Activated naive CD4-positive, alpha-beta T cell treated with anti-CD3 and anti-CD28 coated beads for 36 hours (primary cell): ENCODE measurements at regions not wholly inside any gene's neighbourhood (a gene's known extent, or its start where the extent isn't known, plus 50 kb on each side); places are given as distances from the start of the nearest gene placed in this dataset.

Experiments
- CTCF ChIA-PET: fragments of 350-600 bp; sonication (Branson Sonifier 250); formaldehyde crosslinking; loops from one replicate; lab custom pipeline; 2021; ENCODE audit warnings: antibody characterized with exemption; lab: Charles Lee
- DNase-seq: peaks from one replicate; pipeline ENCODE4 v3.0.0-alpha.2; 2020
- H3K27ac Mint-ChIP-seq: one replicate; pipeline ENCODE4 v1.8.0; 2021; ENCODE audit warnings: mild to moderate bottlenecking, mixed read lengths
- H3K27me3 Mint-ChIP-seq: one replicate; pipeline ENCODE4 v1.8.0; 2021; ENCODE audit warnings: low read depth, mixed read lengths
- H3K36me3 Mint-ChIP-seq: one replicate; pipeline ENCODE4 v1.8.0; 2021; ENCODE audit warnings: low read depth, mixed read lengths
- H3K4me1 Mint-ChIP-seq: one replicate; pipeline ENCODE4 v1.8.0; 2021; ENCODE audit warnings: low read depth, mixed read lengths
- H3K4me3 Mint-ChIP-seq: one replicate; pipeline ENCODE4 v1.8.0; 2021; ENCODE audit warnings: mild to moderate bottlenecking, moderate library complexity, mixed read lengths
- H3K9me3 Mint-ChIP-seq: one replicate; pipeline ENCODE4 v1.8.0; 2021; ENCODE audit warnings: mixed read lengths
- intact Hi-C: fragments of 100-400 bp; cut with micrococcal nuclease; formaldehyde crosslinking; loops from one replicate; pipeline ENCODE4 v1.15.1; 2023

DNA sequence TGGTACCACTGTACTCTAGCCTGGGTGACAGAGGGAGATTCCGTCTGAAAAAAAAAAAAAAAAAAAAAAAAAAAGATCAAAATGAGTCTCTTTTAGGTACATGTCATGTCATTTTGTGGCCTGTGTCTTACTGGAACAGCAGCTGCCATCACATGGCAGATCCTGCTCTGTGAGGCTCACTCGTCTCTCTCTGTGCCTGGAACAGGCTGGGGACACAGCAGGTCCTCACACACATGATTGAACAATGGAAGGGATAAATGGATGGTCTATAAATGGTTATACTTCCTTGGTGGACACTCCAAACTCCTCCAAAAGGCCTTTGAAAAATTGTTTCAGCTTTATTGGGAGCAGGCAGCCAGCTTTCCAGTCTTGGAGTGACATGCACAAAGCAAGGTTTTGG lies 236.2 kb upstream of the COPS8 start:
- H3K9me3 Mint-ChIP-seq: no peaks in the 10 kb centered on the region
- H3K4me1 Mint-ChIP-seq: peaks cover 1% of the 10 kb centered on the region
- no peaks in the 10 kb centered on the region for H3K36me3 Mint-ChIP-seq
- intact Hi-C loops: no loop called here
- no peak overlapping the region for H3K27ac Mint-ChIP-seq
- CTCF ChIA-PET: no interaction called here
- no peak overlapping the region for H3K4me3 Mint-ChIP-seq
- DNase-seq: no peak
- H3K27me3 Mint-ChIP-seq: no peaks in the 10 kb centered on the region

- Mint-ChIP-seq H3K27me3 (no peaks in the 10 kb centered on the region), H3K27ac (no peak overlapping the region), H3K9me3 (no peaks in the 10 kb centered on the region), H3K4me3 (no peak overlapping the region), H3K36me3 (no peaks in the 10 kb centered on the region), H3K4me1 (peaks cover 1% of the 10 kb centered on the region)
- intact Hi-C loops: no loop called here
- CTCF ChIA-PET: no interaction called here
- DNase-seq: no peak
Observed at GRCh38 chr2:236849940-236850339, 235.7 kb upstream of the COPS8 start.

- no peaks in the 10 kb centered on the region for H3K9me3 Mint-ChIP-seq
- H3K27ac Mint-ChIP-seq: no peak overlapping the region
- H3K27me3 Mint-ChIP-seq: peaks cover 2% of the 10 kb centered on the region
- no peak overlapping the region for H3K4me3 Mint-ChIP-seq
- H3K4me1 Mint-ChIP-seq: peaks cover 1% of the 10 kb centered on the region
- intact Hi-C loops: no loop called here
- no peak for DNase-seq
- no peaks in the 10 kb centered on the region for H3K36me3 Mint-ChIP-seq
- CTCF ChIA-PET: no interaction called here
Observed at GRCh38 chr2:236851187-236851586, 234.5 kb upstream of the COPS8 start.

GRCh38 chr2:236852100-236852976 lies 233.4 kb upstream of the COPS8 start:
- H3K27ac Mint-ChIP-seq: no peak overlapping the region
- peaks cover 2% of the 10 kb centered on the region for H3K27me3 Mint-ChIP-seq
- intact Hi-C loops: no loop called here
- no peaks in the 10 kb centered on the region for H3K36me3 Mint-ChIP-seq
- DNase-seq: no peak
- H3K4me3 Mint-ChIP-seq: no peak overlapping the region
- no peaks in the 10 kb centered on the region for H3K9me3 Mint-ChIP-seq
- H3K4me1 Mint-ChIP-seq: peaks cover 1% of the 10 kb centered on the region
- CTCF ChIA-PET: no interaction called here

- DNase-seq: no peak
- Mint-ChIP-seq H3K27me3 (peaks cover 2% of the 10 kb centered on the region), H3K4me1 (no peaks in the 10 kb centered on the region), H3K36me3 (no peaks in the 10 kb centered on the region), H3K9me3 (no peaks in the 10 kb centered on the region), H3K27ac (no peak overlapping the region), H3K4me3 (no peak overlapping the region)
- CTCF ChIA-PET: interaction anchor here (0.6 kb wide), 1 partner anchor 15 kb away, joined by 3 read pairs; no protein-coding TSS in a partner anchor
- intact Hi-C loops: no loop called here
Observed at GRCh38 chr2:236852977-236853374, 232.7 kb upstream of the COPS8 start.

DNA sequence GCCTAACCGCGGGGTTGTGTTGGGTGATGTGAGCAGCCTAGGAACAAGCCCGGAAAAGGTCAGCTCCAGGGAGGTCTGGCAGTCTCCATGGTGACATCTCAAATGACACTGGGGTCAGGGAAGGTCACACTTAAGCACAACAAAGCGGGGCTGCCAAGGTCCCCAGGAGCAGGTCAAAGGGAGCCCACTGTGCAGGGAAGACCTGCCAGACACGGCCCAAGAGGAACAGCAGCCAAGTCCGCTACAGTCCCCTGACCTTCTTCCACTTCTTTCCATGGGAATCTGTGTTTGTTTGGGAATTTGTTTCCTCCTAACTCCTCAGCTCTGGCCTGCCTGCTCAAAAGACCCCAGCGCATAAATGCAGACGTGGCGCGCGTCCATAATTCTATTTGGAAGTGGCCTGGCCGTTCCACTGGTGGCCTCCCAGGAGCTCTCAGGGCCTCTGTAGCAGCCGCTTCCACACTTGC lies 232.1 kb upstream of the COPS8 start:
- H3K27ac Mint-ChIP-seq: no peak overlapping the region
- no peaks in the 10 kb centered on the region for H3K9me3 Mint-ChIP-seq
- intact Hi-C loops: no loop called here
- H3K27me3 Mint-ChIP-seq: peaks cover 4% of the 10 kb centered on the region
- CTCF ChIA-PET: interaction anchor here (0.6 kb wide), 1 partner anchor 15 kb away, joined by 3 read pairs; no protein-coding TSS in a partner anchor
- no peaks in the 10 kb centered on the region for H3K4me1 Mint-ChIP-seq
- no peak for DNase-seq
- H3K36me3 Mint-ChIP-seq: no peaks in the 10 kb centered on the region
- no peak overlapping the region for H3K4me3 Mint-ChIP-seq

DNA sequence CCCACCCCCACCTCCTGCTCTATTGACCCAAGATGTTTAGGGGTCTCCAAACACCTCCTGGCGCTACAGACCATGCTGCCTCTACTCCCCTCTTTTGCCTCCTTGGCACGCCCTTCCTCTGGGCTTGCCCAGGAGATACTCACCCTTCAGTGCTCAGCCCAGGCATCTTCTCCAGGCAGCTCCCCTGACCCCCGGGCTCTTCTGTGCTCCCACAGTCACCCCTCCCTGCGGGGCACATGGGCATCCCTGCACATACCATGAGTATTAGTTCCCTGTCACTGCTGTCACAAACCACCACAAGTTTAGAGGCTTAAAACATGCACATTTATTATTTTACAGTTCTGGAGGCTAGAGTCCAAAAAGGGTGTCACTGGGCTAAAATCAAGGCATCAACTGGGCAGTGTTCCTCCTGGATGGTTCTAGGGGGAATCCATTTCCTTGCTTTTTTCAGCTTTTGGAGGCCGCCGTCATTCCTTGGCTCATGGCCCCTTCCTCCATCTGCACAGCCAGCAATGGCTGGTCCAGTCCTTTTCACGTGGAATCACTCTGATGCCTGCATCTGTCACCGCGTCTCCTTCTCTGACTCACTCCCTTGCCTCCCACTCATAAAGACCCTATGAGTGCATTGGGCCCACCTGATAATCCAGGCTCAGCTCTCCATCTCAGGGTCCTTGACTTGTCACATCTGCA lies 230.4 kb upstream of the COPS8 start:
- intact Hi-C loops: no loop called here
- no peaks in the 10 kb centered on the region for H3K9me3 Mint-ChIP-seq
- no peaks in the 10 kb centered on the region for H3K36me3 Mint-ChIP-seq
- H3K4me3 Mint-ChIP-seq: no peak overlapping the region
- H3K27ac Mint-ChIP-seq: no peak overlapping the region
- CTCF ChIA-PET: no interaction called here
- no peaks in the 10 kb centered on the region for H3K4me1 Mint-ChIP-seq
- no peak for DNase-seq
- peaks cover 4% of the 10 kb centered on the region for H3K27me3 Mint-ChIP-seq

DNA sequence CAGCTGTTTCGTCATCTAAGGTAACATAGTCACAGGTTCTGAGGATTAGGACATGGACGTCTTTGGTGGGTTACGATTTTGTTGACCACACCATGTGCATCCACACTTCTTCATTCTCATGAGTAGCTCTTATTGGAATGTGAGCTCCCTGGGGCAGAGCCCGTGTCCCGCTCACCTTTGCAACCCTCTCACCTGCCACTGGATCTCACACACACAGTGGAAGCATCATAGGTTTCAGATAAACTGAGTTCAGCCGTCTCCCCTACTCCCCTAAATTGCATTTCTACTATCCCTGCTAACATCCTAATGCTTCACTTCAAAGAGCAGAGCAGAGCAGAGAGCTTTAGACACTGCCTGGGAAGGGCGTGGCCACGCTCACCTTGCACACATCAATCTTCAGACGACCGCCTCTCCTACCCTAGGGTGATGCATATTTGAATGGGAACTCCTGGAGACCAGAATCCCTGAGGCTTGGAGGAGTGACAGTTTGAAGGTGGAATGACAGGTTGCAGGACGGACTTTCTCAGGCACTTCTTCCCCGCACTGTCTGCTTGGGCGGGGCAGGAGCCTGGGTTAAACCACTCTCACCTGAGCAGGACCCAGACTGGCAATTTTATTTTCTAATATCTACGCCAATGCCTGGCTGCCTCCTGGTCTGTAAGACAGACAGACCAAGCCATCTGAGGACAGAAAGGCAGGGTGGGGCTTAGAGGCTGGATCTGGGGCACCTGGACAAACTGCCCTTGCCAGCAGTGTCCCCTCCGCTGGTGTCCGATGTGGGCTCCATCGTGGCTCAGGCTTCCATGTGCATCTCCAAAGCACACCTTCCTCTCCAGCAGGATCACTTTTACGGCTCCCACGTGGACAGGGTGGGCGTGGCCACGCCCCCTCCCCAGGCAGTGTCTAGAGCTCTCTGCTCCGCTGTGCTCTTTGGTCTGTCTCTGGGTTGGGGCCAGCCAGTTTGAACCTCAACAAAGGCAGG lies 229.5 kb upstream of the COPS8 start:
- CTCF ChIA-PET: no interaction called here
- H3K27me3 Mint-ChIP-seq: peaks cover 4% of the 10 kb centered on the region
- DNase-seq: no peak
- no peak overlapping the region for H3K27ac Mint-ChIP-seq
- intact Hi-C loops: no loop called here
- no peaks in the 10 kb centered on the region for H3K4me1 Mint-ChIP-seq
- no peak overlapping the region for H3K4me3 Mint-ChIP-seq
- H3K9me3 Mint-ChIP-seq: no peaks in the 10 kb centered on the region
- no peaks in the 10 kb centered on the region for H3K36me3 Mint-ChIP-seq

DNA sequence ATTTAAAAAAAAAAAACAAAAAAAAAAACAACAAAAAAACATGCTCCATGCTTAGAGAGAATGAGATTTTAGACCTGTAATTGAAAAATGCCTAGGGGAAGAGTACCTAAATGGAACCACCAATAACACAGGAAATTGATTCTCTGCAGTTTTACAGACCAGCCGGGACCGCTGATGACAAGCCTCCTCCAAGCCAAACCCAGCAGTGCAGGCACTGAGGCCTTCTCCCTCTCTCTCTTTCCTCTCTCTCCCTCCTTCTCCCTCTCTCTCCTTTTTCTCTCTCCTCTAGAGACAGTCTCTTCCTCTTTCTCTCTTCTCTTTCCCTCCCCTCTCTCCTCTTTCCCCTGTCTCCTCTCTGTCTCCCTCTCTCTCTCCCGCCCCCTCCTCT lies 228.8 kb upstream of the COPS8 start:
- H3K36me3 Mint-ChIP-seq: no peaks in the 10 kb centered on the region
- CTCF ChIA-PET: no interaction called here
- no peak overlapping the region for H3K4me3 Mint-ChIP-seq

GRCh38 chr2:236857246-236857645 lies 228.4 kb upstream of the COPS8 start:
- DNase-seq: no peak
- H3K9me3 Mint-ChIP-seq: no peaks in the 10 kb centered on the region
- peaks cover 4% of the 10 kb centered on the region for H3K27me3 Mint-ChIP-seq
- intact Hi-C loops: no loop called here
- H3K36me3 Mint-ChIP-seq: no peaks in the 10 kb centered on the region
- H3K27ac Mint-ChIP-seq: no peak overlapping the region
- H3K4me1 Mint-ChIP-seq: no peaks in the 10 kb centered on the region
- CTCF ChIA-PET: no interaction called here
- H3K4me3 Mint-ChIP-seq: no peak overlapping the region

More for the DNA sequence above, 228.8 kb upstream of the COPS8 start:
- no peaks in the 10 kb centered on the region for H3K9me3 Mint-ChIP-seq
- H3K4me1 Mint-ChIP-seq: no peaks in the 10 kb centered on the region
- no peak for DNase-seq
- H3K27ac Mint-ChIP-seq: no peak overlapping the region
- intact Hi-C loops: no loop called here
- H3K27me3 Mint-ChIP-seq: peaks cover 4% of the 10 kb centered on the region

- DNase-seq: no peak
- intact Hi-C loops: no loop called here
- H3K27ac Mint-ChIP-seq: no peak overlapping the region
- no peaks in the 10 kb centered on the region for H3K9me3 Mint-ChIP-seq
- CTCF ChIA-PET: no interaction called here
- no peak overlapping the region for H3K4me3 Mint-ChIP-seq
- no peaks in the 10 kb centered on the region for H3K36me3 Mint-ChIP-seq
- peaks cover 4% of the 10 kb centered on the region for H3K27me3 Mint-ChIP-seq
- H3K4me1 Mint-ChIP-seq: no peaks in the 10 kb centered on the region
Observed at GRCh38 chr2:236857781-236858180, 227.9 kb upstream of the COPS8 start.

GRCh38 chr2:236858661-236859060 lies 227.0 kb upstream of the COPS8 start:
- no peak overlapping the region for H3K27ac Mint-ChIP-seq
- no peaks in the 10 kb centered on the region for H3K9me3 Mint-ChIP-seq
- peaks cover 4% of the 10 kb centered on the region for H3K27me3 Mint-ChIP-seq
- H3K36me3 Mint-ChIP-seq: no peaks in the 10 kb centered on the region
- no peak overlapping the region for H3K4me3 Mint-ChIP-seq
- intact Hi-C loops: no loop called here
- no peaks in the 10 kb centered on the region for H3K4me1 Mint-ChIP-seq
- DNase-seq: no peak
- CTCF ChIA-PET: interaction anchor here (0.7 to 1.3 kb wide), 2 partner anchors 11 to 169 kb away, joined by 3 read pairs; no protein-coding TSS in a partner anchor
